ENCODE measurements at regions not wholly inside any gene's neighbourhood (a gene's known extent, or its start where the extent isn't known, plus 50 kb on each side); places are given as distances from the start of the nearest gene placed in this dataset.

DNA sequence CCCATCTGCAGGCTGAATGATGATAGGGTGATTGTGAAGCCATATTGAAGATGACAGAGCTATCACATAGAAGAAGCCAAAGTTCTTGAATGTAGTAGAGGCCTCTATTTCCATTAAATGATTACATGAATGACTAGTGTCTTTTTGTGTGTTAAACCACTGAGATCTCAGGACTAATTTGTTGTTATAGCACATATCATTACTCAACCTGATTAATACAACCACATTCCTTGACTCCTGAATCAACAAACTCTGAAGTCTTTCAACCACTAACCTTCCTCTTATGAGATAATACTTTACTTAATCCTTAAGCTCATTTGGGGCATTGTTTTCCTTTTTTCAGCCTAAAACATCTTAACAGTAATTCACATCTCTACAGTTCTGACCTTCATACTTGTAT lies 564.5 kb upstream of the ADAMTS9 start:
- ChIA-PET RAD21 (ENCODE audit: unreplicated experiment) (no interaction called here), POLR2A (no interaction called here), CTCF (interaction anchor here (0.9 kb wide), 1 partner anchor 92 kb away, joined by 3 read pairs; no protein-coding TSS in a partner anchor), SMC1A (ENCODE audit: uncharacterized antibody, unreplicated experiment) (no interaction called here)
- Histone ChIP-seq H3K4me2 (ENCODE audit: control insufficient read depth, insufficient read depth) (no peak overlapping the region), H3K9ac (ENCODE audit: control insufficient read depth, insufficient read depth, low read length) (no peak overlapping the region), H3K27me3 (replicated peaks in 1 of 2; ENCODE audit: control insufficient read depth in 2 of 2, insufficient read depth in 2 of 2, low read length in 1 of 2) (no peaks in the 10 kb centered on the region), H3K9me3 (replicated peaks; ENCODE audit: control insufficient read depth, insufficient read depth, low read length) (no peaks in the 10 kb centered on the region), H3K79me2 (ENCODE audit: control insufficient read depth, insufficient read depth, low read length) (no peaks in the 10 kb centered on the region), H3K4me3 (no peak overlapping the region), H3K36me3 (ENCODE audit: control insufficient read depth in 2 of 2, insufficient read depth in 2 of 2, low read length in 1 of 2) (no peaks in the 10 kb centered on the region), H3K27ac (ENCODE audit: control insufficient read depth, insufficient read depth) (no peak overlapping the region), H2AFZ (ENCODE audit: control insufficient read depth, low read depth, low read length) (no peak overlapping the region), H4K20me1 (ENCODE audit: control insufficient read depth, insufficient read depth) (no peaks in the 10 kb centered on the region), H3K4me1 (ENCODE audit: control insufficient read depth, insufficient read depth, low read length) (no peaks in the 10 kb centered on the region)
- BruUV-seq (replicated peaks) = no TSS peak
- ATAC-seq = no peak
- intact Hi-C loops (cut with micrococcal nuclease; ENCODE audit: unreplicated experiment) (no loop called here), in situ Hi-C loops (cut with MboI) (no loop called here)
- DNase-seq (ENCODE audit: low read depth, low spot score) = no peak
- FAIRE-seq = no peak
- no peak for TF ChIP-seq ZBTB11 (CRISPR knock-in tag; IDR thresholded peaks at IDR 0.05)
- TF ChIP-seq MYB (IDR thresholded peaks at IDR 0.05; ENCODE audit: borderline replicate concordance, low read depth, low read length) = no peak
- TF ChIP-seq CHD4 (IDR thresholded peaks at IDR 0.05) = no peak
- no peak for TF ChIP-seq PAX5 (IDR thresholded peaks at IDR 0.05; ENCODE audit: borderline replicate concordance, low read depth, low read length)
- TF ChIP-seq BACH1 (IDR thresholded peaks at IDR 0.05; ENCODE audit: borderline replicate concordance) = no peak
- TF ChIP-seq RAD21 (IDR thresholded peaks at IDR 0.05; ENCODE audit: insufficient read depth, low read depth, low read length) = no peak
- no peak for TF ChIP-seq FOXM1 (IDR thresholded peaks at IDR 0.05; ENCODE audit: low read depth, low read length)
- TF ChIP-seq, protein P1, sequence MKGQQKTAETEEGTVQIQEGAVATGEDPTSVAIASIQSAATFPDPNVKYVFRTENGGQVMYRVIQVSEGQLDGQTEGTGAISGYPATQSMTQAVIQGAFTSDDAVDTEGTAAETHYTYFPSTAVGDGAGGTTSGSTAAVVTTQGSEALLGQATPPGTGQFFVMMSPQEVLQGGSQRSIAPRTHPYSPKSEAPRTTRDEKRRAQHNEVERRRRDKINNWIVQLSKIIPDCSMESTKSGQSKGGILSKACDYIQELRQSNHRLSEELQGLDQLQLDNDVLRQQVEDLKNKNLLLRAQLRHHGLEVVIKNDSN (IDR thresholded peaks at IDR 0.05; ENCODE audit: borderline replicate concordance, extremely low read length, insufficient read depth, low read depth, low read length) = no peak
- TF ChIP-seq ZNF592 (IDR thresholded peaks at IDR 0.05) = no peak
- TF ChIP-seq ATF7 (IDR thresholded peaks at IDR 0.05; ENCODE audit: low read depth) = no peak
- TF ChIP-seq ESRRA (IDR thresholded peaks at IDR 0.05; ENCODE audit: low read length) = no peak
- TF ChIP-seq SMAD1 (IDR thresholded peaks at IDR 0.05; ENCODE audit: low read depth, partially characterized antibody) = no peak
- no peak for TF ChIP-seq CREM (IDR thresholded peaks at IDR 0.05; ENCODE audit: low read depth)
- no peak for TF ChIP-seq IKZF2 (IDR thresholded peaks at IDR 0.05)
- no peak for TF ChIP-seq RELA (IDR thresholded peaks at IDR 0.05; ENCODE audit: borderline replicate concordance, partially characterized antibody)

Measured in GM12878 (cell line).